ENCODE measurements at regions not wholly inside any gene's neighbourhood (a gene's known extent, or its start where the extent isn't known, plus 50 kb on each side); places are given as distances from the start of the nearest gene placed in this dataset.

DNA sequence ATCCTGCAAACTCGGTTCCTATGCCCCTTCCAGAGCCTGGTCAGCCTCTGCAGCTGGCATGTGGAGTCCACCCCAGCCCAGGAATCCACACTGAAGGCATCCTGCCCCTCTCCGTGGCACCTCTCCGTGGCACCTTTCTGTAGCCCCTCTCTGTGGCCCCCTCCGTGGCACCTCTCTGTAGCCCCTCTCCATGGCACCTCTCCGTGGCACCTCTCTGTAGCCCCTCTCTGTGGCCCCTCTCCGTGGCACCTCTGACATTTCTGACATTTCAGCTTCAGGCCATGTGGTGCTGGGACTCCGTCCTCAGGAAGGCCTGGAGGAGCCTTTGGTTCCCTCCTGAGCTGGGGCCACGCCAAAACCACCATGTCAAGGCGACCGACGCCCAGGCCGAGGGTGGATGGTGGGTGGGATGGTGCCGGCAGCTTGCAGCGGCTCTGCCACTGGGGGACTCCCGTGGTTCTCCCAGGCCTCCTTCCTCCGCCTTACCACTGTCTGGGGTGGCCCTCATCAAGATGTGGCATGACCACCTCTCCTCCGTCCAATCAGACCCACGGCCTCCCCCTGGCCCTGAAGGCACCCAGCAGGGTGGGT is 1518.5 kb downstream of the BRD1 start:
- Histone ChIP-seq H3K4me1 (no peaks in the 10 kb centered on the region), H3K27ac (no peak overlapping the region), H3K27me3 (replicated peaks in 1 of 7) (peaks cover 0 to 21% (median 0%) of the 10 kb centered on the region in 7 donors), H3K9me3 (peaks cover 0 to 33% (median 28%) of the 10 kb centered on the region in 8 donors), H3K36me3 (no peaks in the 10 kb centered on the region), H3K4me3 (no peak overlapping the region)
- DNase-seq, result no peak
- WGBS, 5 donors, result 85 to 89% (median 85%) methylated on average over 18 of the region's 18 CpGs
- TF ChIP-seq, protein P1, sequence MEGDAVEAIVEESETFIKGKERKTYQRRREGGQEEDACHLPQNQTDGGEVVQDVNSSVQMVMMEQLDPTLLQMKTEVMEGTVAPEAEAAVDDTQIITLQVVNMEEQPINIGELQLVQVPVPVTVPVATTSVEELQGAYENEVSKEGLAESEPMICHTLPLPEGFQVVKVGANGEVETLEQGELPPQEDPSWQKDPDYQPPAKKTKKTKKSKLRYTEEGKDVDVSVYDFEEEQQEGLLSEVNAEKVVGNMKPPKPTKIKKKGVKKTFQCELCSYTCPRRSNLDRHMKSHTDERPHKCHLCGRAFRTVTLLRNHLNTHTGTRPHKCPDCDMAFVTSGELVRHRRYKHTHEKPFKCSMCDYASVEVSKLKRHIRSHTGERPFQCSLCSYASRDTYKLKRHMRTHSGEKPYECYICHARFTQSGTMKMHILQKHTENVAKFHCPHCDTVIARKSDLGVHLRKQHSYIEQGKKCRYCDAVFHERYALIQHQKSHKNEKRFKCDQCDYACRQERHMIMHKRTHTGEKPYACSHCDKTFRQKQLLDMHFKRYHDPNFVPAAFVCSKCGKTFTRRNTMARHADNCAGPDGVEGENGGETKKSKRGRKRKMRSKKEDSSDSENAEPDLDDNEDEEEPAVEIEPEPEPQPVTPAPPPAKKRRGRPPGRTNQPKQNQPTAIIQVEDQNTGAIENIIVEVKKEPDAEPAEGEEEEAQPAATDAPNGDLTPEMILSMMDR (IDR thresholded peaks at IDR 0.05 in 8 of 11, conservative IDR thresholded peaks at IDR 0.05 in 3 of 11), result no peak
- TF ChIP-seq POLR2A (IDR thresholded peaks at IDR 0.05) (no peak), POLR2AphosphoS5 (IDR thresholded peaks at IDR 0.05) (no peak)
- intact Hi-C loops (cut with DNase I; ENCODE audit: low total_unique reads), result no loop called here

DNA sequence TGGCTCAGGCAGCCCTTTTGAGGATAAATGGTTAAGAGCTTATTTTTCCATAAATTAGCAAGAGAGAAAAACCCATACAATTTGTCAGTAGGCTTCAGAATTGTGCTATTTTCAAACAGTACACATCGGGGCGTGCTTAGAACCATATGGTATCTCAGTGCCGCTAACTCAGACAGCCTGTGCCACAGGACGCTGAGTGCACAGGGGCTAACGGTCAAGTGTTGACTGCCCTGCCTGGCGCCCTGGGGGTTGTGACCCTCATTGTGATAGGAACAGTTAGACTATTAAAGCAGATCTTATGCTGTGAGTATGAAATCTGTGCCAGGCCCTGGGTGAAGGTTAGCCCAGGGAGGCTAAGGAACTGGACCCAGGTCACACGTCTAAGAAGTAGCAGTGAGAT is 1519.7 kb downstream of the BRD1 start:
- H3K4me1 ChIP-seq, result no peaks in the 10 kb centered on the region
- no peak overlapping the region for H3K27ac ChIP-seq
- H3K27me3 ChIP-seq (replicated peaks in 1 of 7), result peaks cover 0 to 29% (median 0%) of the 10 kb centered on the region in 7 donors
- intact Hi-C loops (cut with DNase I; ENCODE audit: low total_unique reads), result no loop called here
- TF ChIP-seq, protein P1 (IDR thresholded peaks at IDR 0.05 in 8 of 11, conservative IDR thresholded peaks at IDR 0.05 in 3 of 11), result no peak
- no peak for TF ChIP-seq POLR2A (IDR thresholded peaks at IDR 0.05)
- TF ChIP-seq POLR2AphosphoS5 (IDR thresholded peaks at IDR 0.05), result no peak
- DNase-seq, result no peak
- no peaks in the 10 kb centered on the region for H3K36me3 ChIP-seq
- no peak overlapping the region for H3K4me3 ChIP-seq
- H3K9me3 ChIP-seq, result peaks cover 0 to 29% (median 24%) of the 10 kb centered on the region in 8 donors
- WGBS, 5 donors, result 68 to 84% (median 75%) methylated on average over 6 to 7 of the region's 7 CpGs

GRCh38 chr22:48306785-48307510 is 1520.7 kb downstream of the BRD1 start:
- Histone ChIP-seq H3K36me3 (no peaks in the 10 kb centered on the region), H3K9me3 (peaks cover 0 to 19% (median 14%) of the 10 kb centered on the region in 8 donors), H3K4me1 (no peaks in the 10 kb centered on the region), H3K27ac (no peak overlapping the region), H3K27me3 (replicated peaks in 1 of 7) (peaks cover 0 to 30% (median 0%) of the 10 kb centered on the region in 7 donors), H3K4me3 (no peak overlapping the region)
- no peak for DNase-seq
- intact Hi-C loops (cut with DNase I; ENCODE audit: low total_unique reads), result no loop called here
- no peak for TF ChIP-seq POLR2A (IDR thresholded peaks at IDR 0.05)
- TF ChIP-seq, protein P1 (IDR thresholded peaks at IDR 0.05 in 8 of 11, conservative IDR thresholded peaks at IDR 0.05 in 3 of 11), result no peak
- no peak for TF ChIP-seq POLR2AphosphoS5 (IDR thresholded peaks at IDR 0.05)
- WGBS, 5 donors, result 87 to 91% (median 88%) methylated on average over 19 of the region's 19 CpGs

DNA sequence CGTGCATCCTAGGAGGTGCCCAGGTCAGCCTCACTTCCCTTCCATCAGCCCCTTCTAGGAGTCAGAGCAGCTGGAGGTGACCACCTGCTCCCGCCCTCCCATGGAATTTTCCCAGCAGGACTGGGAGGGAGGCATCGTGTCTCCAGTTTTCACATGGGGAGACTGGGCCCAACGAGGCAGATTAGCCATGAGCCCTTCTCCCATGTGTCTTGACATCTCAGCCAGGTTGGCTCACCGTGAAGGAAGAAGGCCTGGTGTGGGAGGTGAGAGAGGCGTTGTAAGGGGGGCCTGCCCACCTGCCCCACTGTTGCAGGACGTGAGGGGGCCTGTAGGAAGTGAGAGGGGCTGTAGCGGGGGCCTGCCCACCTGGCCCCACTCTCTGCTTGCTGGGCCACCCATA is 1521.4 kb downstream of the BRD1 start:
- WGBS, 5 donors, result 72 to 88% (median 80%) methylated on average over 8 of the region's 8 CpGs
- no peak for DNase-seq
- Histone ChIP-seq H3K27ac (no peak overlapping the region), H3K4me3 (no peak overlapping the region), H3K9me3 (peaks cover 0 to 12% (median 8%) of the 10 kb centered on the region in 8 donors), H3K27me3 (replicated peaks in 1 of 7) (peaks cover 0 to 30% (median 0%) of the 10 kb centered on the region in 7 donors), H3K4me1 (no peaks in the 10 kb centered on the region), H3K36me3 (no peaks in the 10 kb centered on the region)
- TF ChIP-seq POLR2A (IDR thresholded peaks at IDR 0.05) (no peak), POLR2AphosphoS5 (IDR thresholded peaks at IDR 0.05) (no peak)
- TF ChIP-seq, protein P1 (IDR thresholded peaks at IDR 0.05 in 8 of 11, conservative IDR thresholded peaks at IDR 0.05 in 3 of 11), result no peak
- intact Hi-C loops (cut with DNase I; ENCODE audit: low total_unique reads), result no loop called here

Data from spleen (tissue), 11 donors.